HG03060 (cell line): ENCODE measurements at regions not wholly inside any gene's neighbourhood (a gene's known extent, or its start where the extent isn't known, plus 50 kb on each side); places are given as distances from the start of the nearest gene placed in this dataset.

Experiments
- ATAC-seq: cut with Tn5 transposase; IDR thresholded peaks from one replicate; pipeline ENCODE4 v1.9.1; 2021; ENCODE audit warnings: low read depth, moderate number of reproducible peaks; ENCODE audit not compliant: unreplicated experiment

GRCh38 chr3:18888819-18889218 lies 259.5 kb upstream of the KCNH8 start:
- no peak for ATAC-seq

DNA sequence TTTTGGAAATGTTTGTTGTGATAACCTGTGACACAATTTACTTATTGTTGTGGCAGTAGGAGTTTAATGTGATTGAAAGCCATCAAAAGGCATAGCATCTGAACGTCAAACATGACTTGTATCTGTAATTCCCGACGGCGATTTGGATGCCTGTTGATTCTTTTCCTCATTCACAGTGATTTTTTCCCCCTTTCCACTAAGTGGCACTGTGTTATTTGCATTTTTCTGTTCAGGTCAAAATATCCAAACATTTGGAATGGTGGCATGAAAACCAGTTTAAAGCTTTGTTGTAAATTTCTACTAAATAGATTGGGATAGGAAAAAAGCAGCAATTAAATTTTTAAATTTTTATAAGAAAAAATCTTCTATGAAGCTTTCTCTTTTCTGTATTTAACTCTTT lies 259.9 kb upstream of the KCNH8 start:
- ATAC-seq = no peak

GRCh38 chr3:18886331-18886730 lies 262.0 kb upstream of the KCNH8 start:
- no peak for ATAC-seq

- no peak for ATAC-seq
Measured at GRCh38 chr3:18885612-18886011, 262.7 kb upstream of the KCNH8 start.

DNA sequence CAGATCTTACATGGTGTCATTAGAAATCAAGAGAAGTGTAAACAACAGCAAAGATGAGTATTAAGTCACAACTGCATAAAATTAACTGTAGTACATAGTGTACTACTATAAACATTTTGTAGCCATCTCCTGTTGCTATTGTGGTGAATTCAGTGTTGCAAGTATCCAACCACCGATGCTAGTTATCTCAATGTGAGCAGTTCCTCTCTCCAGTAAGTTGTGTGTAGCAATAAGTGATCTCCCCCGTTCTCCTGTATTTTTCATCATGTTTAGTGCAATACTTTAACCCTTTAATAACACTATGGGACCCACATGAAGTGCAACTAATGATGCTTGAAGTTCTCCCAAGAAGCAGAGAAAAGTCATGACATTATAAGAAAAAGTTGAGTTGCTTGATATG lies 264.7 kb upstream of the KCNH8 start:
- ATAC-seq = no peak

DNA sequence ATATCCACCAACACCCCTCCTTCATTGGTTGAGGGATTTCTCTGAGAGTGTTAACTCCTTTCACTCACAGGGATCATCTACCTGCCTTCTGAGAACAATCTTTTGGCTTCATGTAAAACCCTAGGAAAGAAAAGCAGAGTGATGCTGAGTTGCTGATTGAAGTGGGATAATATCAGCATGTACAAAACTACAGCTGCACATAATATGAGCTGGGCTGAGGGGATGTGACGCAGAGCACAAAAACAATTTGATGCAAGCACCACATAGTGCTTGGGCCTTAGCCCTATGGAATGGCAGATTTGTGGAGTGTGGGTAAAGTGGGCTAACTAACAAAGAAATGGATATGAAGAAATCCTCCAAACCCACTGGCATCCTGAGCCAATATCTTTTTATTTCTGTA lies 267.6 kb upstream of the KCNH8 start:
- no peak for ATAC-seq

DNA sequence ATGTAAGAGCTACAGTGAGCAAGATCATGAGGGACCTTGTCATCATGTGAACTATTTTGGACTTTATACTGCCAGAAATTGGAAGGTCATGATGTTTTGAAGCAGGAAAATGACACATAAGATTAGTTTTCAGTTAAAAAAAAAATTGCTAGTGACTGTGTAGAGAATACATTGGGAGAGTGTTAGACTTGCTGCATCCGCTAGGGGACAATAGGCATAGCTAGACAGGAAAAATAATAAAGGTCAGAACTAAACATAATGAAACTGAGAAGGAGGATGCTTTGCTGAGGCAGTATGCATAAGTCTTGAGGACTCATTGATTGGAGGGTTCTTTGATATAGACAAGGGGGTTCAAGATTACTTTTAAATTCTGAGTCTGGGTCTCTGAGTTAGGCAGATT lies 275.8 kb upstream of the KCNH8 start:
- no peak for ATAC-seq

GRCh38 chr3:18870642-18871041 lies 277.7 kb upstream of the KCNH8 start:
- ATAC-seq = no peak

GRCh38 chr3:18870074-18870640 lies 278.2 kb upstream of the KCNH8 start:
- no peak for ATAC-seq

GRCh38 chr3:18868911-18869689 lies 279.2 kb upstream of the KCNH8 start:
- no peak for ATAC-seq

GRCh38 chr3:18866899-18867298 lies 281.4 kb upstream of the KCNH8 start:
- no peak for ATAC-seq

DNA sequence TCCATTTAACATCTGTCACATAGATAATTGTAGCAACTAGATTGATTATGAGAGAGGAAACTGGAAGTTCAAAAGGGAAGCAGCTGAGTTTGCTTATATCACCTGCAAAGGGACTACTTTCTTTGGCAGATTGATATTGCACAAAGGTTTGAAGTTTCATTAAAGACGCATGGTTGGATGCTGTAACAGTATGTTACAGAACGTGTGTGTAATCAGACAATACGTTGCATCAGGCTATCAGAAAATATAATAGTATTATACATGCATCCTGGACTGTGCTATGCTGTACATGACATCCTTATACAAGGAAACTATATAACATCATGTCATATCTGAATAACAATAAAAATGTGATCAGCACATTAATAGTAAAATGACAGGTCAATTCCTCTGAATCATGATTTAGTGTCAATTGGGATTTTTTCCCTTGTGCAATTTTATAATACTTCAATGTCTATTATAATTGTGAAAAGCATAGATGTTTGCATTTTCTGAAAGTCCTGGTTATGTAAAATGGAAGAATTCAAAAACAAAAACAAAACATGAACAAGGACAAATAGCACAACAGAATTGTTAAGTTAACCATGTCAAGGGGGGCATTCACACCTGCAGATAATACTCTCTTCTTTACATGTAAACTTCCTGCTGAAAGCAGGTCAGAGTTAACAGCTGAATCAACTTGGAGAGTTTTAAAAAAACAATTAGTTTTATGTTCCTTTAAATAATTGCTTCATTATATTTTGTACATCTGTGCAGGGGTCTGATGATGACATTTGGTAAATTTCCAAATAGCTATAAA lies 283.2 kb upstream of the KCNH8 start:
- ATAC-seq = no peak

DNA sequence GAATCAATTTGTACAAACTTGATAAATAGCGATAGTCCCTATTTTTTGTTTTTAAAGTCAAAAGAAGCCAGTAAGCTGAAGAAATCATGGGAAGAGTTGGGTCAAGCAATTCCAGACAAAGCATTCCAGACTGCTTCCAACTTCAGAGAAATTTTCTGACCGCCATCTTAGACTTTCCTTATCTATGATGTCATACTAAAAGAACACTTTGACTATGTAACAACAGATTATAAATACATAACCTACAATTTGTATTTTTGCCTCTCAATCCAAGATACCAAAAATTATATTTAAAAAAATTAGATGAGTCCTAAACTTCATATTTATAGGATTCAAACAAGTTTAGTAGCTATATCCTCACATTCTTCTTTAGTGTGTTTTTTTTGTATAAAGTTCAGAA lies 286.2 kb upstream of the KCNH8 start:
- ATAC-seq = no peak

- no peak for ATAC-seq
Measured at GRCh38 chr3:18861137-18861536, 287.2 kb upstream of the KCNH8 start.

- ATAC-seq = no peak
Measured at GRCh38 chr3:18853269-18853668, 295.0 kb upstream of the KCNH8 start.

GRCh38 chr3:18847583-18848197 lies 300.6 kb upstream of the KCNH8 start:
- no peak for ATAC-seq

DNA sequence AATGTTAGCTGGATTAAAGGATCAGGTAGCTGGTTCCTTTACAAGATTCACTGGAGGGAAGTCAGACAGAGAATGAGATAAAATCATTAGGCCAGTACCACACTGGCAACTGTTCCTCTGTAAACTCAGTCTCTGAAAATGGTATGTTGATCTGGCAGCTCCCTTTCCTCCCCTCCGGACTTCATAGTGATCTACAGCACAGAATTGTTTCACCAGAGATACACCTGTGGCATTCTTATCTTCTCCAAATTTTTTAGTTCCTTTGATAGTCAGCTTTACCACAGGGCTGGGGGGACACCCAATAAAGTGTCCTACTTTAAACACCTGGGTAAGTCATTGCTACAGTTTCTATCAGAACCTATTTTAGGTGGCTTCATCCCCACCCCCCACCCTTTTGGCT lies 304.3 kb upstream of the KCNH8 start:
- ATAC-seq = no peak

GRCh38 chr3:18843188-18843587 lies 305.1 kb upstream of the KCNH8 start:
- no peak for ATAC-seq

- no peak for ATAC-seq
Measured at GRCh38 chr3:18841422-18842343, 306.6 kb upstream of the KCNH8 start.

- no peak for ATAC-seq
Measured at GRCh38 chr3:18840535-18841137, 307.7 kb upstream of the KCNH8 start.
